Natural killer cell (primary cell): ENCODE measurements at regions not wholly inside any gene's neighbourhood (a gene's known extent, or its start where the extent isn't known, plus 50 kb on each side); places are given as distances from the start of the nearest gene placed in this dataset.

ENCODE experiments used
- ATAC-seq, 3 donors: fragments of 150-1000 bp in 2 of 3; fragments of 200-7000 bp in 1 of 3; cut with Tn5 transposase; 1 replicate in 1 of 3; 2 replicates in 2 of 3; pipeline ENCODE4 v1.10.0; 2021; ENCODE audit warnings: mild to moderate bottlenecking in 2 of 3, moderate library complexity in 2 of 3
- DNase-seq, 2 donors: peaks; one replicate each; pipeline versions ENCODE4 v3.0.0 to v3.0.0-alpha.2; 2013 to 2021; ENCODE audit warnings: mixed read lengths in 1 of 2
- H3K27ac ChIP-seq: one replicate; pipeline ENCODE4 v1.5.1; 2013; ENCODE audit warnings: mild to moderate bottlenecking, low read length
- H3K27me3 ChIP-seq: one replicate; pipeline ENCODE4 v1.6.1; 2013; ENCODE audit warnings: low read length; ENCODE audit not compliant: control insufficient read depth, insufficient read depth
- H3K36me3 ChIP-seq: one replicate; pipeline ENCODE4 v1.6.1; 2013; ENCODE audit warnings: low read length; ENCODE audit not compliant: control insufficient read depth, insufficient read depth
- H3K4me1 ChIP-seq: one replicate; pipeline ENCODE4 v1.6.1; 2013; ENCODE audit warnings: low read length; ENCODE audit not compliant: control insufficient read depth, insufficient read depth
- H3K4me3 ChIP-seq: one replicate; pipeline ENCODE4 v1.5.1; 2013; ENCODE audit warnings: low read length
- H3K9me3 ChIP-seq: one replicate; pipeline ENCODE4 v1.6.1; 2013; ENCODE audit warnings: low read length; ENCODE audit not compliant: control insufficient read depth, insufficient read depth
- H3K27ac Mint-ChIP-seq, 2 donors: one replicate each; pipeline ENCODE4 v1.8.0; 2022; ENCODE audit warnings: mild to moderate bottlenecking in 2 of 2, mixed read lengths in 2 of 2, moderate library complexity in 1 of 2
- H3K27me3 Mint-ChIP-seq, 2 donors: one replicate each; pipeline ENCODE4 v1.8.0; 2022; ENCODE audit warnings: low read depth in 2 of 2, mixed read lengths in 2 of 2
- H3K36me3 Mint-ChIP-seq: one replicate; pipeline ENCODE4 v1.8.0; 2022; ENCODE audit warnings: mixed read lengths
- H3K4me1 Mint-ChIP-seq, 2 donors: one replicate each; pipeline ENCODE4 v1.8.0; 2022; ENCODE audit warnings: mixed read lengths in 2 of 2
- H3K4me3 Mint-ChIP-seq: one replicate; pipeline ENCODE4 v1.8.0; 2022; ENCODE audit warnings: mild to moderate bottlenecking, moderate library complexity, mixed read lengths
- H3K9me3 Mint-ChIP-seq, 2 donors: one replicate each; pipeline ENCODE4 v1.8.0; 2022; ENCODE audit warnings: mixed read lengths in 2 of 2
- WGBS: methylation state at CpG from one replicate; pipeline ENCODE4 v1.1.7; 2013; ENCODE audit warnings: missing lambda C conversion rate; ENCODE audit not compliant: insufficient coverage; 5-methylcytosine and 5-hydroxymethylcytosine counted together
- intact Hi-C: fragments of 100-400 bp; cut with micrococcal nuclease; formaldehyde crosslinking; loops from one replicate; pipeline ENCODE4 v1.14.2; 2022
- TF ChIP-seq, protein P1 (sequence below): fragments of 200-600 bp; IDR thresholded peaks from one replicate; pipeline ENCODE4 v1.8.0; 2022; ENCODE audit warnings: antibody characterized with exemption

DNA sequence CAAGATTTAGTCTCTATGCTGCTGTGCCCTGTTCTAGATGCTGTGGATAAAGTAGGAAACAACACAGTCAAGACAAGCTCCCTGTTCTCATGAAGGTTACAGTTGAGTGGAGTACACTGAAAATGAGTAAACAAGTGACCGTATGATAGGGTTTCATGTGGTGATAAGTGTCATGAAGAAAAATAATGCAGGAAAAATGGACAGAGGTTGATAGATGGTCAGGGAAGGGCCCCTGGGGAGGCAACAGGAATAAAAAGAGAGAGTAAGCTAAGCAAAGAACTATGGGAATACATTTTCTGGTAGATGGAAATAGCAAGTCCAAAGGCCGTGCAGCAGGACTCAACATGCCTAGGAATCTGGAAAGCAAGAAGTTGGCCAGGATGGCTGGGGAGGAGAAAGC is 394.0 kb downstream of the DTHD1 start:
- H3K4me3 Mint-ChIP-seq = no peak overlapping the region
- intact Hi-C loops = no loop called here
- H3K36me3 Mint-ChIP-seq = no peaks in the 10 kb centered on the region
- H3K27ac ChIP-seq = no peak overlapping the region
- no peaks in the 10 kb centered on the region for H3K36me3 ChIP-seq
- ATAC-seq = no peak
- no peaks in the 10 kb centered on the region for H3K4me1 ChIP-seq
- H3K4me1 Mint-ChIP-seq = no peaks in the 10 kb centered on the region
- no peaks in the 10 kb centered on the region for H3K9me3 ChIP-seq
- H3K27me3 Mint-ChIP-seq = no peaks in the 10 kb centered on the region
- no peak for DNase-seq
- WGBS = 89% methylated on average over 2 of the region's 2 CpGs
- no peak overlapping the region for H3K27ac Mint-ChIP-seq
- no peaks in the 10 kb centered on the region for H3K27me3 ChIP-seq
- TF ChIP-seq, protein P1, sequence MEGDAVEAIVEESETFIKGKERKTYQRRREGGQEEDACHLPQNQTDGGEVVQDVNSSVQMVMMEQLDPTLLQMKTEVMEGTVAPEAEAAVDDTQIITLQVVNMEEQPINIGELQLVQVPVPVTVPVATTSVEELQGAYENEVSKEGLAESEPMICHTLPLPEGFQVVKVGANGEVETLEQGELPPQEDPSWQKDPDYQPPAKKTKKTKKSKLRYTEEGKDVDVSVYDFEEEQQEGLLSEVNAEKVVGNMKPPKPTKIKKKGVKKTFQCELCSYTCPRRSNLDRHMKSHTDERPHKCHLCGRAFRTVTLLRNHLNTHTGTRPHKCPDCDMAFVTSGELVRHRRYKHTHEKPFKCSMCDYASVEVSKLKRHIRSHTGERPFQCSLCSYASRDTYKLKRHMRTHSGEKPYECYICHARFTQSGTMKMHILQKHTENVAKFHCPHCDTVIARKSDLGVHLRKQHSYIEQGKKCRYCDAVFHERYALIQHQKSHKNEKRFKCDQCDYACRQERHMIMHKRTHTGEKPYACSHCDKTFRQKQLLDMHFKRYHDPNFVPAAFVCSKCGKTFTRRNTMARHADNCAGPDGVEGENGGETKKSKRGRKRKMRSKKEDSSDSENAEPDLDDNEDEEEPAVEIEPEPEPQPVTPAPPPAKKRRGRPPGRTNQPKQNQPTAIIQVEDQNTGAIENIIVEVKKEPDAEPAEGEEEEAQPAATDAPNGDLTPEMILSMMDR = no peak
- peaks cover 0 to 3% of the 10 kb centered on the region in 2 donors for H3K9me3 Mint-ChIP-seq
- H3K4me3 ChIP-seq = no peak overlapping the region

DNA sequence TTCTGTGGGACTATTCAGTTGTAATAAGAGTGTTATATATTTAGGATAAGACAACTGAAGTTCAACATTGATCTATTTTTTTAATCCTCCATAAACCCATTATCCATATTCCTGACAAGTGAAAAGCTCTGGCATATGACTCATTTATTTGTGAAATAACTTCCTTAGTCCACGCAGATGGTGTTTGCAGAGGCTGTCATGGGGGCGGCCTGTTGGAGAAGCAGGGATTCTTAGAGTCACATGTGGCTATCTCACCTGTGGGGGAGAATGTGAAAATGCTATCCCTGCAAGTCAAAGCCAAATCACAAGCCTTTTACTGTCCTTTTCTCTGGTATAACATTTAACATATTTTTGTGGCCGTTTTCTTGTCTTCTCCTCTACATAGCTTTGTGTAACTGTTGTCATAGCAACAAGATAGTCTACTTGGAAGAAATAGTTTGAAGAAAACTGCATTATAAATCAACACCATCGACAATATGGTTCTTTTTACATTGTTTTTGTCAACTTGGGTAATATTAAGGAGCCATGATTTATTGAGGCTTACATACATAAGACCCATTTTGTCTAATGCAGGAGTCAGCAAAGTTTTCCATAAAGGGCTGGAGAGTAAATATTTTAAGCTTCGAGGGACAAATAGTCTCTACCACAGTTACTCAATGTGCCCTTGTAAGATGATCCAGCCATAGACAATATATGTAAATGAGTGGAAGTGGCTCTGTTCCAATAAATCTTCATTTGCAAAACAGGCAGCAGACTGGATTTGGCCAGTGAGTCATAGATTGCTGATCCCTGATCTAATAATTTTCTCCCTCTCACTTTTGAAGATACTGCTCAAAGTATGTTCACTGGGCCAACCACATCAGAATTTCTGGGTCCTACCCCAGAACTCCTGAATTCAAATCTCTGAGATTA is 395.0 kb downstream of the DTHD1 start:
- Histone ChIP-seq H3K9me3 (no peaks in the 10 kb centered on the region), H3K4me3 (no peak overlapping the region), H3K27ac (no peak overlapping the region), H3K27me3 (no peaks in the 10 kb centered on the region), H3K4me1 (no peaks in the 10 kb centered on the region), H3K36me3 (no peaks in the 10 kb centered on the region)
- Mint-ChIP-seq H3K36me3 (no peaks in the 10 kb centered on the region), H3K4me3 (no peak overlapping the region), H3K27me3 (no peaks in the 10 kb centered on the region), H3K4me1 (no peaks in the 10 kb centered on the region), H3K9me3 (peaks cover 0 to 5% of the 10 kb centered on the region in 2 donors), H3K27ac (no peak overlapping the region)
- intact Hi-C loops = no loop called here
- no peak for DNase-seq
- TF ChIP-seq, protein P1 = no peak
- WGBS = 80% methylated on average over 2 of the region's 5 CpGs
- no peak for ATAC-seq

DNA sequence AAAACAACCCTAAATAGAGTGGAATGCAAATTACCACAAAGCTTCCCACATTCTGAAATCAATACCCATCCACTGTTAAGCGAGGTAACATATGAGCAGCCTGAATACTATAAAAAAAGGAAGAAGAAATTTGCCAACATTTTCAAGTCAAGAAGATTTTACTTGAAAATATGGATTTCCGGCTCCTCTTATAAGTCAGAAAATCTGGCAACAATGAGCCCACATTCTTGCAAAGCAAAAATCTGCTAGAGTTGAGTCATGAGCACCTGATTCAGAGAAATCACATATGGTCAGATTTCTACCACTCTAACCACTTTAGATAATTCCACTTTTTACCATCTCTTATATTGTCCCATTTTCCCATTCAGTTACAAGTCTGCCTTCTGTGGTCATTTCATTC is 395.7 kb downstream of the DTHD1 start:
- 88% methylated on average over 2 of the region's 2 CpGs for WGBS
- no peaks in the 10 kb centered on the region for H3K4me1 Mint-ChIP-seq
- H3K4me3 Mint-ChIP-seq = no peak overlapping the region
- Histone ChIP-seq H3K4me3 (no peak overlapping the region), H3K27me3 (no peaks in the 10 kb centered on the region), H3K9me3 (no peaks in the 10 kb centered on the region), H3K27ac (no peak overlapping the region), H3K4me1 (no peaks in the 10 kb centered on the region), H3K36me3 (no peaks in the 10 kb centered on the region)
- H3K27ac Mint-ChIP-seq = no peak overlapping the region
- DNase-seq (no peak), ATAC-seq (no peak)
- H3K27me3 Mint-ChIP-seq = no peaks in the 10 kb centered on the region
- TF ChIP-seq, protein P1 = no peak
- no peaks in the 10 kb centered on the region for H3K36me3 Mint-ChIP-seq
- intact Hi-C loops = no loop called here
- H3K9me3 Mint-ChIP-seq = peaks cover 0 to 6% of the 10 kb centered on the region in 2 donors

DNA sequence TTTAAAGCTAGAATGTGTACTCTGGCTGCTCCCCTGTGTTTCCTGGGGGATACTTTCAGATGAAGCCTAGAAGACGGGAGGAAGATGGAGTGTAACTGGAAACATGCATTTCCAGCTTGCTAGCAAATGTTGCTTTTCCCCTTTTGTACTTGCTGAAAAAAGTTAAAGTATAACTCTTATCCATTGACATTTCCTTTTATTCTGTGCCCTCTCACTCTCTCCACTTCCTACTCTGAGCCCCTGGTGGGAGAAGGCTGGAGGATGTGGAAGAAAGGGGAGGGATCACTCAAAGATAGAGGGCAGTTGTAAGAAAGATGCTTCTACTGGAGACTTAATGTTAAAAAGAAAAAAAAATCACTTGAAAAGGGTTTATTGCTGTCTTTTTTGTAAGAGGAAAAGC is 396.5 kb downstream of the DTHD1 start:
- no peak overlapping the region for H3K27ac ChIP-seq
- Mint-ChIP-seq H3K36me3 (no peaks in the 10 kb centered on the region), H3K4me3 (no peak overlapping the region), H3K4me1 (no peaks in the 10 kb centered on the region), H3K27ac (no peak overlapping the region), H3K27me3 (no peaks in the 10 kb centered on the region), H3K9me3 (peaks cover 0 to 6% of the 10 kb centered on the region in 2 donors)
- WGBS = 55% methylated on average over 1 of the region's 1 CpG
- H3K27me3 ChIP-seq = no peaks in the 10 kb centered on the region
- no peaks in the 10 kb centered on the region for H3K4me1 ChIP-seq
- H3K9me3 ChIP-seq = no peaks in the 10 kb centered on the region
- intact Hi-C loops = no loop called here
- TF ChIP-seq, protein P1 = no peak
- ATAC-seq (no peak), DNase-seq (no peak)
- H3K4me3 ChIP-seq = no peak overlapping the region
- H3K36me3 ChIP-seq = no peaks in the 10 kb centered on the region
